ENCODE measurements at regions not wholly inside any gene's neighbourhood (a gene's known extent, or its start where the extent isn't known, plus 50 kb on each side); places are given as distances from the start of the nearest gene placed in this dataset.

- no peak for DNase-seq (ENCODE audit: low read depth)
- TF ChIP-seq CTCF (IDR thresholded peaks at IDR 0.05; ENCODE audit: insufficient read depth, low read length, poor library complexity, severe bottlenecking), result no peak
- Histone ChIP-seq H3K27me3 (ENCODE audit: control insufficient read depth, insufficient read depth, low read length) (no peaks in the 10 kb centered on the region), H3K36me3 (ENCODE audit: control insufficient read depth, insufficient read depth, low read length) (no peaks in the 10 kb centered on the region), H3K4me3 (ENCODE audit: low read depth, low read length) (no peak overlapping the region)
Observed at GRCh38 chr12:22788913-22789312, 163.9 kb downstream of the ETNK1 start.

DNA sequence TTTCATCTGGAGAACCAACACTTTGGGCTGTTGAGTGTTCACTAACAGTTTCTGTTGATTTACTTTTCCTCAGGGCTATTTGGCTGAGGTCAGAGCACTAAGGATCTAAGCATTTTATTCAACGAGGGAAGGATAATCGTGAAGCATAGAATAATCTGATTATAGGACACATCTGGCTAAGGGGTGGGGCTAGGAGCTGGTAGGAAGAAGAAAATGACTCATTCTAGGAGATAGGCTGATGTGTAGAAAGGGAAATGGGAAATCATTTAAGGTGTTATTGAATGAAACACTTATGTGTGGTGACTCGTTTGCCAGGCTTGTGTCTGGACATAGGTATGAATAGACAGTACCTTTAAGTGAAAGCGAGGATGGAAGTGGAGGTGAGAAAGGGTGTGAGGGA is 167.2 kb downstream of the ETNK1 start:
- TF ChIP-seq CTCF (IDR thresholded peaks at IDR 0.05; ENCODE audit: insufficient read depth, low read length, poor library complexity, severe bottlenecking), result no peak
- DNase-seq (ENCODE audit: low read depth), result no peak
- Histone ChIP-seq H3K4me3 (ENCODE audit: low read depth, low read length) (no peak overlapping the region), H3K27me3 (ENCODE audit: control insufficient read depth, insufficient read depth, low read length) (no peaks in the 10 kb centered on the region), H3K36me3 (ENCODE audit: control insufficient read depth, insufficient read depth, low read length) (no peaks in the 10 kb centered on the region)

DNA sequence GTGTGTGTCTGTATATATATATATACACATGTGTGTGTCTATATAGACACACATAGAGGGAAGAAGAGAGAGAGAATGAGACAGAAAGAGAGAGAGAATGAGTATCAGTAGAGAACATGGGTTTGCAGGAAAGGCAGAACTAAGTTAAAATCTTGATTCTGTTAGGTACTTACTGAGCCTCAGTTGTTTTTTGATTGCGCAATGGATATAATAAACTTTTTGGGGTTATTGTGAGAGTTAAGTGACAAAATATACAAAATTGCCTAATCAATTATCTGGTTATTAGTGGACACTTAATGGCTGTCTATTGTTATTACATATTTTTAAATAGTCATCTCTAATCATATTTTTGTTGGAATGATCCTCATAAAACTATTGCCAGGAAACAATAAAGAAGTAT is 169.0 kb downstream of the ETNK1 start:
- Histone ChIP-seq H3K27me3 (ENCODE audit: control insufficient read depth, insufficient read depth, low read length) (no peaks in the 10 kb centered on the region), H3K4me3 (ENCODE audit: low read depth, low read length) (no peak overlapping the region), H3K36me3 (ENCODE audit: control insufficient read depth, insufficient read depth, low read length) (no peaks in the 10 kb centered on the region)
- no peak for DNase-seq (ENCODE audit: low read depth)
- TF ChIP-seq CTCF (IDR thresholded peaks at IDR 0.05; ENCODE audit: insufficient read depth, low read length, poor library complexity, severe bottlenecking), result no peak

- no peaks in the 10 kb centered on the region for H3K36me3 ChIP-seq (ENCODE audit: control insufficient read depth, insufficient read depth, low read length)
- no peaks in the 10 kb centered on the region for H3K27me3 ChIP-seq (ENCODE audit: control insufficient read depth, insufficient read depth, low read length)
- DNase-seq (ENCODE audit: low read depth), result no peak
- no peak for TF ChIP-seq CTCF (IDR thresholded peaks at IDR 0.05; ENCODE audit: insufficient read depth, low read length, poor library complexity, severe bottlenecking)
- no peak overlapping the region for H3K4me3 ChIP-seq (ENCODE audit: low read depth, low read length)
Observed at GRCh38 chr12:22796941-22797630, 172.1 kb downstream of the ETNK1 start.

GRCh38 chr12:22797701-22798100 is 172.7 kb downstream of the ETNK1 start:
- no peak for DNase-seq (ENCODE audit: low read depth)
- H3K27me3 ChIP-seq (ENCODE audit: control insufficient read depth, insufficient read depth, low read length), result no peaks in the 10 kb centered on the region
- TF ChIP-seq CTCF (IDR thresholded peaks at IDR 0.05; ENCODE audit: insufficient read depth, low read length, poor library complexity, severe bottlenecking), result no peak
- H3K36me3 ChIP-seq (ENCODE audit: control insufficient read depth, insufficient read depth, low read length), result no peaks in the 10 kb centered on the region
- H3K4me3 ChIP-seq (ENCODE audit: low read depth, low read length), result no peak overlapping the region

DNA sequence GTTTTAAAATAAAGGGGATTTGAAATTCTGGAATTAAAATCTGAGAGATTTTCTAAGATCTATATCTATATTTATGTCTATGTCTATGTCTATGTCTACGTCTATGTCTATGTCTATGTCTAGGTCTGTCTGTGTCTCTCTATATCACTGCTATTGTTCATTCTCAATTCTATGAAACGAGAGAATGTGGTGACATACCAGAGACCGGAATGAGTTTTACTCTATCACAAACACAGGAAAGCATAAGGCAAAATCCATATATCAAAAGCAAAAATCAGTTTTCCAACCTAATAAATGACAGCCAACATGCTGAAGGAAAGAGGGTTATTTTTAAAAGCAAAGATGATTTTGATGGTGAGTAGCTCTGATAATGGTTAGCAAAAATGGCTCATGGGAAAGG is 173.1 kb downstream of the ETNK1 start:
- H3K27me3 ChIP-seq (ENCODE audit: control insufficient read depth, insufficient read depth, low read length), result no peaks in the 10 kb centered on the region
- DNase-seq (ENCODE audit: low read depth), result no peak
- no peak for TF ChIP-seq CTCF (IDR thresholded peaks at IDR 0.05; ENCODE audit: insufficient read depth, low read length, poor library complexity, severe bottlenecking)
- no peak overlapping the region for H3K4me3 ChIP-seq (ENCODE audit: low read depth, low read length)
- H3K36me3 ChIP-seq (ENCODE audit: control insufficient read depth, insufficient read depth, low read length), result no peaks in the 10 kb centered on the region

All from kidney epithelial cell (primary cell).